DMS153 (cell line): ENCODE measurements at regions not wholly inside any gene's neighbourhood (a gene's known extent, or its start where the extent isn't known, plus 50 kb on each side); places are given as distances from the start of the nearest gene placed in this dataset.
"Not testable (repeated sequence)": the region's sequence is repeated elsewhere in the genome, so short reads cannot be mapped to it uniquely, and the experiment has no call there.

Experiments
- DNase-seq: peaks from one replicate; lab custom pipeline; 2025; lab: John Stamatoyannopoulos, UW

DNA sequence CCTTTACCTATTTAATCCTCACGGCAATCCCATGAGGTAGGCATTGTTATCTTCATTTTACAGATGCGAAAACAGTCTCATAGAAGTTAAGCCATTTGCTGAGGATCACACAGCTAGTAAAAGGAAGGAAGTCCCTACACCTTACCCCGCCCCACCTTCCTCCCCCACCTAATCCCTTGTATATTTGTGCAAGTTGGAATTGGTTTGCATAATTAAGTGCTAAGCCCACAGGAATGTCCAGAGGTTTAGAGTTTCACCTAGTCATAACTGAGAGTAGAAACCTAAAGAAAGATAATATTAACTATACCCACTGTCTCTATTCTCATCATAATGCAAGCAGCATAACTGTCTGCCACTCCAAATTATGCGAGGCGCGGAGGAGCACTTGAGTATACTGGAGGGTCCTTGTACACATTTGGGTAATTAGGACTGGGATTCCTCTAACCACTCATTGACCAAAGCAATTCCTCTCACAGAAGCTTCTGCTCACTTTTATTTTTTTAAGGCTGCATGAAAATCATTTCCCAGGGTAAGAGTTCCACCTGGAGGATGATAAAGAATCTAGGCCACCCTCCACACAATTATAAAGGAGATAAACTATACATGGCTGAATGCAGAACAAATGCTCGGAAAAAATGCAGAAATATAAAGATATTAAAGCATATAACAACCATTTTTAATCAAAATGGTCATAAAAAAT, 199.9 kb downstream of the FAM181B start:
- DNase-seq = no peak

DNA sequence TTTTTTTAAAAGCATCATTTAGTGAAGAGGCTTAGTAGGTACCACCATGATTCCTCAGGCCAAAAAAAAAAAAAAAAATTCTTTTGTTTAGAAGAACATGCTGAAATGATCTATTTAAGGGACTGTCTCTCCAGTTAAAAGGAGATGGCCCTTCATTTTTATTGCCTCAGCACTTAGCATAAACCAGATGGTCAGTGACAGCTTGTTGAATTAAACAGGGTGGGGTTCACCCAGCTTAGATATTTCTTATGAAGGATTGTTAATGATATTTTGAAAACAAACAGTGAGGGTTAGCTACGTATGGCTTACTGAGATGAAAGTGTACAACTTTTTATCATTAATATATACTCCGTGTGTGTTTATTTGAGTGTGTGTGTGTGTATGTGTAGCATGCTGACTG, 203.7 kb downstream of the FAM181B start:
- no peak for DNase-seq

GRCh38 chr11:82527081-82527584, 206.5 kb downstream of the FAM181B start:
- DNase-seq = no peak

DNA sequence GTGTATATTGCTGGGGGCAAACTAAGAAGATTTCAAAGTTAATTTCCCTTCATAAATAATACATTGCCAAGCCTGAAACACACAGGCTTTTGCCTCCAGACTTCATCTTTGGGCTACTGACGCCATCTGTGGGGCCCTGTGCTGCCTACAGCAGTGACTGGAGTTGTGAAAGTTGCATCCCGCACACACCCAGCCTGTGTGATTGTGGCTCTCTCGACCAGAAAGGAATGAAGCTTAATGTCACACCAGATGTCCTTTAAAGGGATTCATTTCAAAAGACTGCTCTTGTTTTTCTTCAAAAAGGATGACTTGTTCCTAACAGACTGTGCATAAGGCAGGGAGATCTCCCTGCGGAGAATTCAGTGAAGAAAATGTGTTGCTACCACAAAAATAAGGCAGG, 210.5 kb downstream of the FAM181B start:
- no peak for DNase-seq

GRCh38 chr11:82521427-82521826, 212.2 kb downstream of the FAM181B start:
- no peak for DNase-seq

DNA sequence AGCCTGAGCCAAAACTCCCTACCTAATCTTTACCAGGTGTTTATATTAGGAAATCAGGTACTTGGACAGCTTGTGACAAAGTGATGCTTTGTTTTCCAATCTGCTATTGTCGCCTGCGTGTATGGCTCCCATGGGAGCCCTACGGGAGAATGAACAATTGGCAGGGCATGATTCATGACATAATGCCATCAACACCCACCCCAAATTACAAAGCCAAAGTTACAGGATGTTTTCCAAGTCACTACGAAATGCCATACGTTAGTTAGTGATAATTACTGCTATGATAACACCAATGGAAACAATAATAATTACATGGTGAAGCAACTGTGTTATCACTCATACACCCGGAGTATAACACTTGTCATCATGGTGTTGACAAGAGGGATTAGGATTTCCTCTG, 226.4 kb downstream of the FAM181B start:
- DNase-seq = peak; percentile 5

GRCh38 chr11:82505379-82505778, 228.3 kb downstream of the FAM181B start:
- DNase-seq = no peak

DNA sequence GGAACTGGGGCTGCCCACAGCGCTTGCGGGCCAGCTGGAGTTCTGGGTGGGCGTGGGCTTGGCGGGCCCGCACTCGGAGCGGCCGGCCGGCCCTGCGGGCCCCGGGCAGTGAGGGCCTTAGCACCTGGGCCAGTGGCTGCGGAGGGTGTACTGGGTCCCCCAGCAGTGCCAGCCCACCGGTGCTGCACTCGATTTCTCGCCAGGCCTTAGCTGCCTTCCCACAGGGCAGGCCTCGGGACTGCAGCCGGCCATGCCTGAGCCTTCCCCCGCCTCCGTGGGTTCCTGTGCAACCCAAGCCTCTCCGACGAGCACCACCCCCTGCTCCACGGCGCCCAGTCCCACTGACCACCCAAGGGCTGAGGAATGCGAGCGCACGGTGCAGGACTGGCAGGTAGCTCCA, 232.5 kb downstream of the FAM181B start:
- not testable (repeated sequence) for DNase-seq

DNA sequence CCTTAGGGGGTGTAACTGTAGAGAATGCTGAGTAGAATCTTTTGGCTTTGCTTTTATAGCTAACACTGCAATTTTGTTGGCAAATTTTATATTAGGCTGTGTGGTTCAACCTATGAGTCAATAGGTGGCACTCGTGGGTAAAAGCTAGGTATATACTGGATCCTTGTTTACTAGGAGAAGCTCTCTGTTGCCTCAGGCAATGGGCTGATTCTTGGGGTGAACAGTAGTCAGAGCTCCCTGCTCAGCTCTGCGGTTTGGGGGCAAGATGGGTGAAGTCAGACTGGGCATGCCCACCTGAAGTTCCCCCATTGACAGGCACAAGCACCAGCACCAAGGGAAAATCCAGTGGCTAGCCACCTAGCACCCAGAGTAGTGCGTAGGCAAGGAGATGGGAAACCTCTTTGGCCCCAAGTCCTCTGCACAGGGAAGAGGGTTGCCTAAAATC, 238.7 kb downstream of the FAM181B start:
- DNase-seq = no peak

DNA sequence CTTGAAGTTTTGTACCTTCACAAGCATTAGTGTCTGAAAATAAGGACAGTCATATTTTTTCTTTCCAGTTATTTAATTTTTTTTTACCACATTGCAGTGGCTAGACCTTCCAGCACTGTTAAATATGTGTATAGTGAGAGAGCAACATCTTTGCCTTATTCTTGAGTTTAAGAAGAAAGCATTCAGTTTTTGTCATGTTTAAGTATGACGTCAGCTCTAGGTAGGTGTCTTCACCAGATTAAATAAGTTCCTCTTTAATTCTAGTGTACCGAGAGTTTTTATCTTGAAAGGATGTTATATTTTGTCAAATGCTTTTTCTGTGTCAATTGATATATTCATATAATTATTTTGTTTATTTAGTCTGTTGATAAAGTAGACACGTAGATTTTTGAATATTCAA, 258.8 kb downstream of the FAM181B start:
- no peak for DNase-seq

- DNase-seq = no peak
These were observed 268.2 kb downstream of the FAM181B start for GRCh38 chr11:82465481-82465880.

DNA sequence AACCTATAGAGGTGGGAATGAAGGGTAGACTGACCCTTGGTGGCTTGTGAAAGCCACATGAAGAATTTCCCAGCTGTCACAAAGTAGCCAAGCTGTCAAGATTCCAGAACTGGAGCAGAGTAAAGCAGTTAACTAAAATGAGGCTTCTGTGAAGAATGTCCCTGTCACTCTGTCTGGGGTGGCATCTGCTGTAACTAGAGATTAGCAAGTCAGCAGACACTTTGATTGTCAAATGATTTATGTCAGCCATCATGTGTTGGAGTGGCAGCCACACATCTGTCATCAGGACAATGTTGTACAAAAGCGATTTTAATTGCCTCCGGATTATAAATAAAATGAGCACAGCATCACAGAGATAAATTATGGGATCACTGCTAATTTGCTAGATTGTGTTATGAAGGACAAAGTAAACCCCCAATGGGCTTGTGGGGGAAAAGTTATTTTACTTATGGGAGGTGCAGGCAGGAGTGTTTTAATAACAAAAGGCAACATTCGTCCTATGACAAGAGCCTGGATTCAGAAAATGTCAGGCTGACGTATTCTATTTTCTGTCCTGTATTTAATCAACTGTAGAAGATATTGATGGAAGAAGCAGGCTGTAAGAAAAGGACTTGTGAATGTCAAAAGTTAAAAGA, 270.9 kb downstream of the FAM181B start:
- DNase-seq = no peak

DNA sequence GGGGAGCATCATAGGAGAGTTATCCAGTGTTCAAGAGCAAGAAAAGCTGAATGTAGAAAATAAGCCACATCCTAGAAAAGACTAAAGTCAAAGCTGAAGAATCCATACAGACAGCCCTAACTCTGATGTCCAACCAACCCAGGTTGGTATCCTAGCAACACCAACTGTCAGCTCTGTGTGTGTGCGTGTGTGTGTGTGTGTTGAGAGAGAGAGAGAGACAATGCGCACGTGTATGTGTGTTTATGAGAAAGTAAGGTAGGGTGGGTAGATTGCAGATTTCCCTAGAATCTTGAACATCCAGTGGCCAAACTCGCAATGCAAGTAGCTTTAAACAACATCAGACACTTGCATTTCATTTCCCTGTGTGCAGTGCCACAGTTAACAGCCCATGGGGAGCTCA, 274.9 kb downstream of the FAM181B start:
- no peak for DNase-seq

GRCh38 chr11:82458147-82458546, 275.5 kb downstream of the FAM181B start:
- DNase-seq = no peak

DNA sequence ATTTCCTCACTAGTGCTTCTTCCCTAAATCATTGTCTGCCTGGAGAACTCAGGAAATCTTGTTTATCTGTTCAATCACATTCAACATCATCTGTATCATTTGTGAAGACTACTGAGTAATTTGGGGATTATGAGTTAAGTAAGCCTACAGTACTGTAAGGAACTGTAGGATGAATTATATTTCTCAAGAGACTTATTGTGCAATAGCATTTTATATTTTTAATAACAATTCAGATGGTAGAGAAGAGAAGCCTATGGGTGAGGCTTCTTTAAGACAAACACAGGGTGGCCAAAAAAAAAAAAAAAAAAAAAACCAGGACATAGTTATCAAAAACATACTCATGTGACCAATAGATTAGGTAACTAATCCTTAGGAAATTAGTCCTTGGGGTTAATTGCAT, 282.7 kb downstream of the FAM181B start:
- DNase-seq = no peak

DNA sequence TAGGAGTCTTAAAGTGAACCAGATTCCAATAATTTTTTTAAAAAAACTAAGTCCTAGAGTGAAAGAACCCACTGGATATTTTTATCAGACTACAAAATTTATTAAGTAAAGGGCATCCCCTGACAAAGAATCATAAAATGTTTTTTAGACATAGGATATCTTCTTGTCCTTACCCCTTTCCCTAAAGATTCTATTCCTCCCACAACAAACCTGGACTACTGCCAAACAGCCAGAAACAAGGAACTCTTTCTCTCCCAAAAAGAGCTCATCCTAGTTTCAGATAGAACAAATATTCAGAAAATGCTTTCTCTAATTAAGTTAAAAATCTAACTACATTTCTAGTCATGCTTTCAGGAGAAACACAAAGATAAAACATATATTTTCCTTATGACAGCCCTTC, 327.1 kb downstream of the FAM181B start:
- DNase-seq = no peak

GRCh38 chr11:82405421-82405820, 328.2 kb downstream of the FAM181B start:
- no peak for DNase-seq

- DNase-seq = no peak
These were observed 328.7 kb downstream of the FAM181B start for GRCh38 chr11:82404981-82405380.

DNA sequence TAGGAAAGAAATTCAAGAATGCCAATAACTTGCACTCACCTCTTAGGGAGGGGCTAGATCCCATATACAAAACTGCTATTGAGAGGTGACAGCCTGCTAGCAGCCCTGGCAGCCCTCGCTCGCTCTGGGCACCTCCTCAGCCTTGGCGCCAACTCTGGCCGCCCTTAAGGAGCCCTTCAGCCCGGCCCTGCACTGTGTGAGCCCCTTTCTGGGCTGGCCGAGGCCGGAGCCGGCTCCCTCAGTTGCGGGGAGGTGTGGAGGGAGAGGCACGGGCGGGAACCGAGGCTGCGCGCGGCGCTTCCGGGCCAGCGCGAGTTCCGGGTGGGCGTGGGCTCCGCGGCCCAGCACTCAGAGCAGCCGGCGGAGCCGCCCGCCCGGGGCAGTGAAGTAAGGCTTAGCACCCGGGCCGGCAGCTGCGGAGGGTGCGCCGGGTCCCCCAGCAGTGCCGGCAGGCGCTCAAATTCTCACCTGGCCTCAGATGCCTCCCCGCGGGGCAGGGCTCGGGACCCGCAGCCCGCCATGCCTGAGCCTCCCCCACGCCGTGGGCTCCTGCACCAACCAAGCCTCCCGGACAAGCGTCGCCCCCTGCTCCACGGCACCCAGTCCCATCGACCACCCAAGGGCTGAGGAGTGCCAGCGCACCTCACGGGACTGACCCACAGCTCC, 329.9 kb downstream of the FAM181B start:
- DNase-seq = no peak

DNA sequence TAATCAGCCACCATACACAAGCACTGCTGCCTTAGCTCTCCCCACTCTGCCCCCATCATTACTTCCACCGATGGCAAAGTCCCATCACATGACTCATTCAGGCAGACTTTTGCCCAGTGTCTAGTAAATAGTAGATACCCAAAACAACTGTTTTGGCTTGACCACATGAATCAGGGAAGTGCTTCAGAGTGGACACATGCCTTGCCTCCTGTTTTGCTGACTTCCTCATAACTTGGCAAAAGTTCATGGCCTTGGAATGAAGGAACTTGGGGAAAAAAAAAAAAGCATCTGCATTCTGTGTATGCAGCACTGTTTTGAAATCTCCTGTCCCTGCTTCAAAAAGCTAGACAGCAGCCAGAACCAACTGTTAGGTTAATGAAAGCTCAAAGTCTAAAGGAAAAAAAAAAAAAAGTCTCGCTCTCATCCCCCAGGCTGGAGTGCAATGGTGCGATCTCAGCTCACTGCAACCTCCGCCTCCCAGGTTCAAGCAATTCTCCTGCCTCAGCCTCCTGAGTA, 335.3 kb downstream of the FAM181B start:
- no peak for DNase-seq

GRCh38 chr11:82396639-82397038, 337.0 kb downstream of the FAM181B start:
- DNase-seq = not testable (repeated sequence)

GRCh38 chr11:82384308-82384707, 349.4 kb downstream of the FAM181B start:
- no peak for DNase-seq
